DMS114 treated with DMSO at 0.1 percent for 48 hours (cell line): ENCODE measurements at regions not wholly inside any gene's neighbourhood (a gene's known extent, or its start where the extent isn't known, plus 50 kb on each side); places are given as distances from the start of the nearest gene placed in this dataset.

Source experiments
- DNase-seq: peaks from one replicate; lab custom pipeline; 2025; ENCODE audit not compliant: unreplicated experiment; lab: John Stamatoyannopoulos, UW

DNA sequence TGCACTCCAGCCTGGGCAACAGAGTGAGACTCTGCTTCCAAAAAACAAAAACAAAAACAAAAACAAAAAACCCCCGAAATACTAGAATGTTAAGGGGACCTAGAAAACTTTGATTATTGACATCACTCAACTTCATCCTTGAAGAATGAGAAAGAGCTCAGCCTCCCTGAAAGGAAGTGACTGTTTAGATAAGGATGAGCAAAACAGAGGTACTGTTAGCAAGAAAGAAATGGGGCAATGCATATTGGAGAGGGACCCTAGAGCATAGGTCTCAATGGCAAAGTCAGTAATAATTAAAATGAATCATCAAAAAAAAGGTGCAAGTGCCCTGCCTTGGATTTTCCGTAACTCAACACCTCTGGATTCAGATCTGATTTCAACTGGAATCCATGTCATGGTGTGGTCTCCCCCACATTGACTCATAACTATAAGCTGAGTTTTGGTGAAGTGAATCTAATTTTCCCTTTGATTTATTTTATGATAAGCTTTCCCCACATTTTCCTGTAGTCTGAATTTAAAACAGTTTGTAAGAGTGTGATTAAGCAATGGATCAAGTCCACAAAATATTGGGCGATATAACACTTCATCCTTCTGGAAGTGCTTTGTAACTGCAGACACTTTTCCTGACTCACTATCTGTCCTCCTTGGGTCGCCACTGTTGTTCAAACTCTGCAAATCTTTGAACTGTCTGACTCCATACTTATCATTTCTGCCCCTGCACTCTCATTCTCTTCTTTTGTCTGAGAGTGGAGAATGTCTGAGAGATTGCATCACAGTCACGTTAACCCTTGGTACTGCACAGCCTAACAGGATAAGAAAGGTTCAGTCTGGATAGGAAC, 224.8 kb upstream of the LYZL1 start:
- no peak for DNase-seq

DNA sequence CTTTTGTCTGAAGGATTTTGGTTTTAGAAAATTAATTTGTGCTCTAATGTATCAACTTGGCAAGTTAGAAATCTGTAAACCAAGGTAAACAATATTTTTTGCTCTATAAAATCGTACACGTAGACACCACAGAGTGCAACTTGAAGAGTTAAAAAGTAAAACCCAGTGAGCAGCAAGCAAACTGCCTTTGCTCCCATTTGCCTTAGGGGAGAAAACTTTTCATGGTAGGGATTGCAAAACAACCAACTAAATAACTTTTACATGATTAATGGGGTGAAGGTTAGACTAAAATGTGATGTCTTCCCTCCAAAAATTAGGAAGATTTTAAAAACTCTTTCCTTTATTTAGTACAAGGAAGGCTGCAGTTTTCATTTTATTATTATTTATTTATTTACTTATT, 224.2 kb upstream of the LYZL1 start:
- DNase-seq, result no peak

DNA sequence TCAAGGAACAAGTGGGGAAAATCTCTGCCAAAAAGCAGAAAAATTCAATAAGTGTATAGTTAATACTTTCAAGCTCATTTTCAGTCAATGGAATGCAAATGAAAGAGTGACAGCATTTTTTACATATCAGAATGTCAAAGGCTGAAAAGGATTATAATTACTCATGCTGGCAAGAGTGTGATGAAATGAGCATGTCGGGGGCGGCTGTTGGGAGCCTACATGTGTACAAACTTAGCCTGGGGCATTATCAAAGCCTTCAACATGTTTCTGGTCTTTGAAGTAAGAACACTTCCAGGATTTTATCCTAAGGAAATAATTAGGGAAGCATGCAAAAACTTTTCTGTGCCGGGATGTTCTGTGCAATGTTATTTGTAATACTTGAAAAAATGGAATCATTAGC, 221.7 kb upstream of the LYZL1 start:
- no peak for DNase-seq

DNA sequence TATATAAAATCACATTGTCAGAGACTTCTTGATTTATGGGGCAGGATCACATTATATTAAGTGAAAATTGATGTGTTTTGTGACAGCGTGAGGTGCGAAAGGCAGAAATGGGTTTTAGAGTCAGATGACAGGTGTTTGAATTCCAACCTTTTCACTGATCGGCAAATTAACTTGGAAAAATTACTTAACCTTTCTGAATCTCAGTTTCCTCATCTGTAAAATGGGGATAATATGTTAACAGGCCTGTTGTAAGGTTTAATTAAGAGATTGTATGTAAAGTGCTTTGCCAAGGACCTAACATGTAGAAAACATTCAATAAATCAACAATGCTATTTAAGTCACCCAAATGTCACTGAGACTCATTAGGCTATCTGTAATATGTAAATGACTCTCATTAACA, 221.2 kb upstream of the LYZL1 start:
- DNase-seq, result no peak

DNA sequence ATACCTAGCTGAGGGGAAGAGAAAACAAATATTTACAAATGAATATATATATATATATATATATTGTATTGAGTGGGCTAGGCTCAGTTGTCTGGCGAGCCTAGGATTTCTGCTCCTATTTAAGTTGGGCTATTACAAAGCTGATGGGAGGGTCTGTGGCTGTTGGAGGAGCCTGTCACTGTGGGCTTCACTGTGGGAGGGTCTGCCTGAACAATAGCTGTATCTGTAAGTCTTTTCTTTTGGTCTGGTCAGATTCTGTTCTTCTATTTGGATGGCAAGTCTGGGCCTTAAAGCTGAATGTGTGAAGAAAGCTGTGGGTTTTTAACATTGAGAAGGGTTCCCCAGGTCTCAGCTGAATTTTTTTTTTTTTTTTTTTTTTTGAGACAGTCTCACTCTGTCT, 220.6 kb upstream of the LYZL1 start:
- no peak for DNase-seq

- DNase-seq, result no peak
Observed at GRCh38 chr10:29068966-29069365, 219.9 kb upstream of the LYZL1 start.

DNA sequence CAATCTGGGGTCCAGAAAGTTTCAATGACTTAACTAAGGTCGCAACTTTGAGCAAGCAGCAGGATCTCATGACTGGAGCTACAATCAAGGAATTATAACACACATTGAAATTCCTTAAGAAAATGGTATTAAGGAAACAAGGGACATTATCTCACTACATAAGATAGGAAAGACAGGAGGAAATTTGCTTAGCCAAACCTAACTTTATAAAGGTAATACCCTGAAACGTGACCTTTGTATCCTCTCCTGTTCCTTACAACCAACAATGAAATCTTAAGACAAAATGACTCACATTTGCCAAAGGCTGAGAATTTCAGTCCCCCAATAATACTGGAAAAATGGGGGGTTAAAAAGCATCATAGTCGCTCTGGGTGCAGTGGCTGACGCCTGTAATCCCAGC, 218.9 kb upstream of the LYZL1 start:
- DNase-seq, result no peak

DNA sequence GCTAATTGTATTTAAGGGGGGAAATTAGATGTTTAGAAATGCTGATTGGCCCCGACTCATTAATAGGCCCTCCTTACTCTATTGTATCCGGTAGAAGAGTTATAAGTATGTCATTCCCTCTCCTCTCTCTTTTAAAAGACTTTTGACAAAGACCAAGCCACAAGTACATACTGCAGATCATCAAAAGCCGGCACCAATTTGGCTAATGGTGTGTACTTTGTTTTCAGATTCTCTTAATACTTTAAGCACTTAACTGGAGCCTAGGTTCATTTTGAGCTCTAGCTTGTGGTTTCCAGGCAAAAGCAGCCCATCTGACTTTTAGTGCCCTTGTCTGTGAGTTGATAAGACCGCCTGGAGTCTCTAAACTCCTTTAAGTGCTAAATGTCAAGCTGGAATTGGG, 210.0 kb upstream of the LYZL1 start:
- DNase-seq, result no peak

GRCh38 chr10:29081231-29081630, 207.6 kb upstream of the LYZL1 start:
- DNase-seq, result no peak

- no peak for DNase-seq
Observed at GRCh38 chr10:29081951-29082685, 206.8 kb upstream of the LYZL1 start.

DNA sequence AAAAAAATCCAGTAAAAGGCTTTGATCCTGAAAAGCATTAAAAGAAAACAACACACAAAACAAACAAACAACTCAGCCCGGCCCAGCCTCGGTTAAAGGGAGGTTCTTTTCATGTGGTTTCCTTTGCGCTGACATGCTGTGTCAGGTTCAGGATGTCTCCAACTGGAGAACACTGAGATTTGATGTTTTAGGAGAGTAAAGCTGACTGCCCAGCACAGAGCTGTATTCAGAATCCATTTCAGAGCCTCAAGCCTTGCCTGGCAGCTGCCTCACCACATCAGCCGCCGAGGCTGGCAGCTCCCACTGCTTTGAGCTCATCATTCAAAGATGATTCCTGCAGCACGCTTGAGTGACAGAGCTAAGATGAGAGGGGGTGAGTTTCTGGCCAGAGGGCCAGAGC, 205.8 kb upstream of the LYZL1 start:
- no peak for DNase-seq

- no peak for DNase-seq
Observed at GRCh38 chr10:29084681-29085307, 204.1 kb upstream of the LYZL1 start.

DNA sequence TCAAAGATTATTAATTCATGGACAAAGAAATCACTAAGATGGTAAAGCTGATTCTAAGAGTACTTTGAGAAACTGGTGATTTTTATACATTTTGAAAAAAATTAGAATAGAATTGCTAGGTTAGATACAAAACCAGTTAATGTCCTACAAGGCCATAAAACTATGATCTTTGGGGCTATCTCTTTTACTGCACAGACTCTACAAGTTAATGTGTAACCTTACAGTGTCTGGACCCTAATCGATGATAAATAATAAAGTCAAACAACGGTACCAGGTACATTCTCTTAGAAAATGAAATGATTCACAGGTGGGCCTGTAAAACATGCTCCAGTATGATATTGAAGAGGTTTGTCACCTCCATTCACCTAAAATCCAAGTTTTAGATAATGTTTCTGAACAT, 199.8 kb upstream of the LYZL1 start:
- no peak for DNase-seq

DNA sequence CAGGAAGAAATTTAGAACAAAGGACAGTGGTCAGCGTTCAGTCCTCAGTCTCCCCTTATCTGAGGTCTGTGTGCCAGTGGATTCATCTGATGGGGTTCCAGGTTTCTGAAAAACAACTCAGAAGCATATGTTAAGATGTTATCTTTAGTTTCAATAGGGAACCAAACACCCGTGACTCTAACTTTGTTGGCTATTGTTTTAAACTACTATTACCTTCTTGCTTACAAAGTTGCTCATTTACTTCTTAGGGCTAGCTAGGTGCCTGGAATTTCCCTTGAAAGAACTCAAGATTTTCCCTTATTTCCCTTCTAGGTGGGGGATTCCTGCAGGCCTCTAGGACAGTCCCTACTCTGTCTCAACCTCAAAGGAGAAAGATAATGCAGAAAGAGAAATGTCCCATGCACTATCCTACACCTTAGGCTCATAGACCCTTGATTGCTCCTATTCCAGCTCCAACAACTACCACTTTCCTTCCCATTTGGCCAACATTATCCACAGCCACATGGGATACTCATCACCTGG, 192.5 kb upstream of the LYZL1 start:
- no peak for DNase-seq

DNA sequence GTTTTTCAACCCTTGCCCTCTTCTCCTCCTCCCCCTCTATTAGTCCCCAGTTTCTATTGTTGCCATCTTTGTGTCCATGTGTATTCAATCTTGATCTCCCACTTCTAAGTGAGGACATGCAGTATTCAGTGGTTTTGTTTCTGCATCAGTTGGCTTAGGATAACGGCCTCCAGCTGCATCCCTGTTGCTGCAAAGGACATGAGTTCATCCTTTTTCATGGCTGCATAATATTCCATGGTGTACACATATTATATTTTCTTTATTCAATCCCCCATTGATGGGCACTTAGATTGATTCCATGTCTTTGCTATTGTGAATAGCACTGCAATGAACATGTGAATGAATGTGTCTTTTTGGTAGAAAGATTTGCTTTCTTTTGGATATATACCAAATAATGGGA, 190.4 kb upstream of the LYZL1 start:
- DNase-seq, result no peak

DNA sequence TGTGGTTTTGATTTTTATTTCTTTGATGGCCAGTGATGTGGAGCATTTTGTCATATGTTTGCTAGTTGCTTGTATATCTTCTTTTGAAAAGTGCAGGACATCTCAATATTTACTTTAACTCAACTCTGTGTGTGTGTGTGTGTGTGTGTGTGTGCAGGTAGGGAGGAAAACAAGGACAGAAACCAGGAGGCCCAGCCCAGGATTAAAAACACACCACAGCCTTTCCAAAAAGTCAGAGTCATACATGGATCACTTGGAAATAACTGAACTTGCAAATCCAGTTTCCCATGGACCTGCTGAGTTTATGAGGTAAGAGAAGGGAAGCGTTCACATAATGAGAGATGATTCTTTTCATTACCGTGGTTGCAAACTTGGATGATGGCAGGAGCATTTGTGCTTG, 189.9 kb upstream of the LYZL1 start:
- no peak for DNase-seq

DNA sequence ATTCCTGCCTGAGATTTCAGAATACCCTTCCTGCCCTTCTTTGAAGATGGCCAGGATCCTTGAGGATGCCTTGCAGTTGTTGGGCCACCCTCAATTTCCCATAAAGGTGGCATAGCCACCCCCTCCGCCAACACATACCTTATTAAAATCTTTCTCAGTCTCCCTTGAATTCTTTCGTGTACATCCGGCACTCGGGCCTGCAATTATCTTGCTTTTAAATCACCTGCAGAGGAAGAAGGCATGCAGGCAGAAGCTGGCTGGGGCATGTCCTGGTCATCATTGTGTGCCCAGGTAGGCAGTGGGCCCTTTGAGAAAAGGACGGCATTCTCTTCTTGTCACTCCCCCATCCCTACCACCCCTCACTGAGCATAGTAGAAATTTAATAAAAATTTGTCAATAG, 189.5 kb upstream of the LYZL1 start:
- no peak for DNase-seq

- DNase-seq, result no peak
Observed at GRCh38 chr10:29100505-29100904, 188.4 kb upstream of the LYZL1 start.

DNA sequence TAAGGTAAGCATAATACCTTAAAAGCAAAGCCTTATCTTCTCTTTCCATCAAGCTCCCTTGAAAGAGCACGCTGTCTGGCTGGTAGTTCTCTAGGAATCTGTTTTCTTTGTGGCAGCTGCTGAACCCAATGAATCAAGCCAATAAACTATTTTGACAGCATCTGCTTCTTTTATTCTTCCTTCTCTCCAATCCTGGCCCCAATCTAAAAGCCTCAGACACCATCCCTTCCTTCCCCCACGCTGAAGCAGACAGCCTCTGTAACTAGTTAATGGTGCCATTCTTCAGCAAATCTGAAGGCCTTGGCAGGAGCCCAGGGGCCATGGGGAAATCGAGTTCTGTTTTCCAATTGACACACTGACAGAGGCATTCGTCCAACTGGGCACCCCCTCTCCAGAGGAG, 186.6 kb upstream of the LYZL1 start:
- no peak for DNase-seq

GRCh38 chr10:29102636-29103035, 186.2 kb upstream of the LYZL1 start:
- no peak for DNase-seq

GRCh38 chr10:29104661-29105399, 184.0 kb upstream of the LYZL1 start:
- DNase-seq, result no peak
